Activated effector memory CD4-positive, alpha-beta T cell treated with Interleukin-2 at 50 U/mL for 16 hours (primary cell): ENCODE measurements at regions not wholly inside any gene's neighbourhood (a gene's known extent, or its start where the extent isn't known, plus 50 kb on each side); places are given as distances from the start of the nearest gene placed in this dataset.

Source experiments
- DNase-seq: peaks from one replicate; pipeline ENCODE4 v3.0.0-alpha.2; 2020

DNA sequence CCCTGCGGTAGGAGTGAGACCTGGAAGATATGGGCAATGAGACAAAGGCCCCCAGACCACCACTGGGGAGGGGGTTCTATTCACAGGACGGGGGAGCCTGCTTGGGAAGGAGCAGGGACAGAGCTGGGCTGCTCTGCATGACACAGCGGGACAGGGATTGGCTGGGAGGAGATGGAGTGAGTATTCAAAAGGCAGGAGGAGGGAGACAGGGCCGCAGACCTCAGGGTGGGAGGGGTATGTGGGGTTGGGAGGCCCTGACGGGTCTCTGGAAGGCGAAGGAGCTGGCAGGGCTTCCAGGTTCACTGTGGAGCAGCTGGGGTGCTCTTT lies 60.8 kb upstream of the RPS6KA2 start:
- no peak for DNase-seq

DNA sequence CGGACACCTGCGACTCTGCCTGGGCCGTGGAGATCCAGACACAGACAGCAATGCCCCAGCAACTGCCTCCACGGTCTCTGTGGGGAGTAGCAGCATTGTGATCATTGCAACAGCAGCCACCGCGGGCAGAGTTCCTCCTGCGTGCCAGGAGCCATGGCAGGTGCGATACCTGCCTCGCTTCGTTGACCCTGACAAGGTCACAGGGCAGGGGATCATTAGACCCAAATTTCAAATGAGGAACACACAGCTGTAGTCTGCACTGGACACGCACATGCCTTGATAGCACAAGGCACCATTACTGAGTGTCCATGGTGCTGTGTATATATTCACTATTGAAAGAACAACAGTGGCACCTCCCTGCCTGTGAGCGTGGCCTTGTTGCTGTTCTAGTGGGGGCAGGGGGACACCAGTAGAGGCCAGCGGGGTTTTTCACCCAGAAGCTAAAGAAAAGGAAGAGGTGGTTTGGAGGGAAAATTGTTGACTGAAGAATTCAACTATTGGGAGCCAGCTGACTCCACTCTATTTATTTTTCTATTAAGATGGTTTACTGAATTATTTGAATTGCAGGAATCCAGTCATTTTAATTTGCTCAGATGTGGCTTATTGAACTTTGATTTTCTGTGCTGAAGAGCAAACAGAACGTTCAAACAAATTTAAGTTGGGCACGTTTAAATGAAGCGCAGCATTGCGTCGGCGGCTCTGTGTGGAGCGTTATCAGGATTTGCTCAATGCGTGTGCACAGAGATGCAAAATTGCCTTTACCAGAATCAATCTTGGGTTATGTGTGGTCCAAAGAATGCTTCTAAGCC lies 60.2 kb upstream of the RPS6KA2 start:
- no peak for DNase-seq

DNA sequence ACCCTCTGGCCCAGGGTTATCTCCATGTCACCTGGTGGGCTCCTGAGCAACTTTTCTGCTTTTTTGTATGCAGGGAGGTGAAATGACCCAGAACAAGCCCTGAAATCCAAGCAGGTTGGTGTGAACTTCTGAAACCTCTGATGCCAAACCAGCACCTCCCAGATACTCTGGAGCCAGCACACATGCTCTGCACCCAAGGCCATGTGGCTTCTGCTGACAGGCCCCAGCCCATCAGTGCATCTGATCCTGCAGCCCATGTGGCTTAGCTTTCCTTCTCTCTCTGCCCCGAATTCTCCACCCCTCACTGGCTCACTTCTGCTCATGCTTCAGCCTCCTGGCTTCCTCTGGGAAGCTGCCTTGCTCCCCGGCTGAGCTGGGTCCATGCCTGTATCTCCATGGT lies 59.3 kb upstream of the RPS6KA2 start:
- no peak for DNase-seq

DNA sequence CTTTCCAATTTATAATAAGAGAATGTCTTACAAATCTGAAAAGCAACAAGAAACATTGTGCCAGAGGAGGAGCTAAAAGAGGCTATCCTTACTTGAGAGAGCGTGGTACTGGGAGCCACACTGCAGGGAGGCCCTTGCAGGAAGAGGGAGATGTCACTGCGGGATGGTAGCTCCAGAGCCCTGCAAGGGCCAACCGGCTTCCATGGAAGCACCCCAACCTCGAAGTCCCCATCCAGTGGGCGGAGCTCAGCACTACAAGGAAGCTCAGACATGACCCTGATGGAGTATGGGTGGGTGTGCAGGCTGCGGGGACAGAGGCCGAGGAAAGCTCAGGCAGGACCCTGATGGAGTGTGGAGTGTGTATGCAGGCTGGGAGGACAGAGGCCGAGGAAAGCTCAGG lies 57.8 kb upstream of the RPS6KA2 start:
- DNase-seq: no peak

DNA sequence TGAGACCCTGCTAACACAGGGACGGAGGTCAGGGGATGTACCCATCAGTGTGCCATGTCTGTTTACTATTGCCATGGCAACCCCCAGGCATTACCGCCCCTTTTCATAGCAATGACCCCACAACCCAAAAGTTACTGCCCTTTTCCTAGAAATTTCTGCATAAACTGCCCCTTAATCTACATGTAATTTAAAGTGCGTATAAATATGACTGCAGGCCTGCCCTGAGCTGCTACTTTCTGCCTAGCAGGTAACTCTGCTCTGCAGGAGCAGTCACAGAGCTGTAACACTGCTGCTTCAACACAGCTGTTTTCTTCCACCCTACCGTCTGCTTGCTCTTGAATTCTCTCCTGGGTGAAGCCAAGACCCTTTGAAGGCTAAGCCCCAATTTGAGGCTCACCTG lies 57.1 kb upstream of the RPS6KA2 start:
- no peak for DNase-seq

DNA sequence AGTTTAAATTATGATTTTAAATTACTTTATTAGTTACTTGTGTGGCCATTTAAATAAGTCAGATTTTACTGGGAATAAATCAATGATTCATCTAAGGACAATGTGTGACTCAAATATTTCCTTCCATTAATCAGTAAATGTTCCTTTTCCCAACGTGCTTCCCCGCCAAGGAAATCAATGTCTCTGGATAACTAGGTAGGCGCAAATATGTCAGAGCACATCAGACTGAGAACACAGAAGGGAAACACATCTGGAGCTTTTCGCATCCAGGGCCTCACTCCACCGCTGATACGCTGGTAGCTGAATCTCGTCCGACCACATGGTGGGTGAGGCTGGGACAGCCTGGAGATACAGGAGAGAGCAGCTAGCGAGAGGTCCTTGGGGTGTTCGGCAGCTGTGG lies 56.4 kb upstream of the RPS6KA2 start:
- no peak for DNase-seq

DNA sequence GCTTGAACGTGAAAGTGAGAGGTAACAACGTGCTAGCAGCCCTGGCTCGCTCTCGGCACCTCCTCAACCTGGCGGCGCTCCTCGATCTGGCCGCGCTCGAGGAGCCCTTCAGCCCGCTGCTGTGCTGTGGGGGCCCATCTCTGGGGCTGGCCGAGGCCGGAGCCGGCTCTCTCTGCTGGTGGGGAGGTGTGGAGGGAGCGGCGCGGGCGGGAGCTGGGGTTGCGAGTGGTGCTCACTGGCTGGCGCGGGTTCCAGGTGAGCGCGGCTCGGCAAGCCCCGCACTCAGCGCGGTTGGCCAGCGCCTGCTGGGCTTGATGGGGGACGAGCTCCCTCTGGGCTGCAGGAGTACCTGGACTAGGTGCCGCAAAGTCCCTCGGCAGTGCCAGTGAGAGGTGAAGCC lies 52.5 kb upstream of the RPS6KA2 start:
- DNase-seq: no peak

DNA sequence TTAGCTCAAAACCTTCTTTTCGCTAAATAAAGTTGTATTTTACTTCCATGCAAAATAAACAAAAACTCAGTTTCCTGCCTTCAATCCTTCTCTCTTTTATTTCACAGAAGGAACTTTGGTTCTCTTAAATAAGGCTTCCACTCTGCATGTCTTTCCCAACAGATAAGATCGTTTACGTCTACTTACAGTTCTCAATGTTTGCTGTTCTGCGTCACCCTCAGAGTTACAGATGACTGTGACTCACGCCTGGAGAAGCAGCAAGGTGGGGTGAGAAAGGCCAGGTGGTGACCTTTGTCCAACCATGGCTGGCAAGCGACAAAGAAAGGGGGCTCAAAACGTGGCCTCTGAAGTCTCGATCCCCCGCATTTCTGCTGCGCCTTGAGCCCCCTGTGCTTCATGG lies 51.4 kb upstream of the RPS6KA2 start:
- no peak for DNase-seq

DNA sequence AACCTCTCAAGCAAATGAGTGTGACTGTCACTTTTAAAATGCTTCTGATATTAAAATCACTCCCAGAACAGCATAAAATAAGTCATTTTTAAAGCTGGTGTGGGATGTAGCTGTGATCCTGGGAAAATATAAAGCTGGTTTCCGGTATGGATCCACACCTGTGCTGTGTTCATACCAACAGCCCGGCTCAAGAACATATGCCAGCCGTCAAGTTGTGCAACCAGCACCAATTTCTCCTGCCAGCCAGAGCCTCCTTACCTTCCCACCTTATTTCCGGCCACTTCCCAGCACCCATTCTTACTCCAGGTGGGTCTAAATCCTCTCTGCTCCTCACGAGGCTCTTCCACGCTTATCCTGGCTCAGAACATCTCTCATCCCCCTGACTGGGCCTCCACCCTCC lies 50.9 kb upstream of the RPS6KA2 start:
- no peak for DNase-seq
